GM23248 (cell line): ENCODE measurements at regions not wholly inside any gene's neighbourhood (a gene's known extent, or its start where the extent isn't known, plus 50 kb on each side); places are given as distances from the start of the nearest gene placed in this dataset.

Experiments
- EZH2 ChIP-seq: fragments of 200-600 bp; sonication (generic); IDR thresholded peaks from 2 replicates; pipeline ENCODE4 v1.6.1; 2018; ENCODE audit warnings: antibody characterized with exemption, mild to moderate bottlenecking; ENCODE audit not compliant: insufficient read depth, poor library complexity, severe bottlenecking
- EZH2phosphoT487 ChIP-seq: fragments of 200-600 bp; sonication (generic); IDR thresholded peaks from 2 replicates; pipeline ENCODE4 v1.6.1; 2018; ENCODE audit warnings: antibody characterized with exemption, moderate library complexity, mild to moderate bottlenecking, low read depth; ENCODE audit not compliant: insufficient read depth

DNA sequence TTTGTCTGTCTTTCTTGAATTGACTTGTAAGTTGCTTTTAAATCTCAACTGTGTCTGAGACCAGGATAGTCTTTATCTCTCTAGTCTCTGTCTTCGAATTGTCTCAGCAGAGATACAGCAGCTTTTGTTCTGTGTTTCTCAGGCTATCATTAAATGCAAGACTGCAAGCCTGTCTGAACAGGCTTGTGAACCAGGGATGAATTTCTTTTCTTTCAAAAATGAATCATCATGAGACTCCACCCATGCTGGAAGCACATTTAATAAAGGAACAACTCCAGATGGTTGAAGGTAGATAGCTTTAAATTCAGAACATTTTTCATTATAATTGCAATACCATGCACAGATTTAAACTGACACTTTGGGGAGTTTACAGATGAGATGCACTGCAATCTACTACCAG lies 155.9 kb downstream of the SEC23IP start:
- TF ChIP-seq EZH2 (no peak), EZH2phosphoT487 (no peak)
